GM19035 (cell line): ENCODE measurements at regions not wholly inside any gene's neighbourhood (a gene's known extent, or its start where the extent isn't known, plus 50 kb on each side); places are given as distances from the start of the nearest gene placed in this dataset.
A peak's percentile ranks its signal among the peaks of the same experiment; 100 is the strongest.
"Not testable (repeated sequence)": the region's sequence is repeated elsewhere in the genome, so short reads cannot be mapped to it uniquely, and the experiment has no call there.

Experiments used
- ATAC-seq: cut with Tn5 transposase; IDR thresholded peaks from one replicate; pipeline ENCODE4 v1.9.1; 2021; ENCODE audit not compliant: unreplicated experiment

DNA sequence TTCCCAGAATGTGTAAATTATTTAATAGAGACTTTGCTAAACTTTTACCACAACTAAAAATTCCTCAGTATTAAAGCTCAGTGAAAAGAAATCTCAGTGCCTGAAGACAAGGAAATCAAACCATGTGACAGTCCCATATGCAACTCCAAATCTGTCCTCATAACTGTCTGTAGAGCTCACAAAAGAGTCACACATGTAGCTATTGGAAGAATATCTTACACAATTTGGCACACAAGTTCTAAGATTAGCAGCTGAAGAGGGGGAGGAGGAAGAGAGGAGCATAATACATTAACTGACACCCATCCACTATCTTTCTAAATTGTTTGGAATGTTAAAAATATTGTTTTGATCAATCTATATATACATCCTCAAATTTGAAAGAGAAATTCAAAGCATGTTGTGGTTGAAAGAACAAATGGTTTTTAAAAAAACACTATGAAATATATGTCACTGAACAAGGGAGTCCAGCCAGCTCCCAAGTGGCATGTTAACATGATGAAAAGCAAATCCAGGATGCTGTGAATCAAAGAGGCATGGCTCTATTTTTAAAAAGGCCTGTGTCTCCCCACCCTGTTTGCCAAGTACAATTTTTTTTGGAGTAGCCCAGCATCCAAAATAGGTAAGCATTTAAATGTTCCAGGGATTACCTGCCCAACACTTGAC lies 126.3 kb upstream of the NANOGP8 start:
- ATAC-seq: no peak

DNA sequence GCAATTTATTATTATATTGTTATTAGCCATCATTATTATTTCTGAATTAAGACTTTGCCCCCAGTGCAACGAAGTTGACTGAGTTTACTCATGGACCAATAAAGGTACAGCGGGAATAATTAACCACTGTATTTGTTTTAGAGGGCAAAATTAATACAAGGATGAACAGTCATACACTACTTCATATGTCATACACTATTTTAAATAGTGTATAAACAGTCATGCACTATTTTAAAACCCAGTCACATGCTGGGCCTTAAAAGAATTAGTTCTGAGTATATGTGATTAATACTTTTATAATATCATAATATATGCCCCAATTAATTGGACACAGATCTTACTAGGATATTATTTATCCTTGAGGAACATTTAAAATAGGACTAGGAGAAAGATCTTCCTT lies 125.3 kb upstream of the NANOGP8 start:
- ATAC-seq: no peak

DNA sequence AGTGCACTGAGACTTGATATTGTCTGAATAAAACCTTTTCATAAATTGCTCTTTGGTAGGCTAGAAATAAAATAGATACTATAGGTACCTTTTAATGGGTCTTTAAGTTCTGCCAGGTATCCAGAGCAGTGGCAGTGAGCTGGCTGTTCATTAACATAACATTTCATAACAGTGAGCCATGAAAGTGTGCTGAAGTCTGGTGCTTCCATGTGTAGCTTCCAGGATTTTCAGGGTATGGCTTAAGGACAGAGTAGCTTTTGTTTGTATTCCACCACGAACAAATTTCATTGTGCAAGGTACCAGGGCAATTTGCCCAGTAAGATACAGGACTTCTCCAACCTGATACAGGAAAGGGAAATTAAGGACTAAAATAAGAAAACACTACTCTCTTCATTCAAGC lies 124.7 kb upstream of the NANOGP8 start:
- ATAC-seq: no peak

DNA sequence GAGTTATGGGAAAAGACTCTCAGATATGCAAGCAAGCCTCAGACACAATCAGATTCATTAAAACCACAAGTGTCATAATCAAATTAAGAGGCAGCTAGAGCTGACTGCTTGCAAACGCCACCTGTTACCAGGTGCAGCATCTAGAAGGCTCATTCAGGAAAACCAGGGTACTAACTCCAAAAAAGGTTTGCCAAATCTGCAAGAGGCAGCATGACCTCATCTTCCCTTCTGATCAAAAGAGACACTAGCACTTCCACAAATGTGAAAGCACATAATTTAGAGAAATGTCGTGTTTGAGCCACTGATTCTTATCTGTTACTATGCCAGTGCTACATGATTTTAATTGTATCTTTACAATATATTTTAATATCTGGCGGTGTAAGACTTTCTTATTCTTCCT lies 123.3 kb upstream of the NANOGP8 start:
- no peak for ATAC-seq

DNA sequence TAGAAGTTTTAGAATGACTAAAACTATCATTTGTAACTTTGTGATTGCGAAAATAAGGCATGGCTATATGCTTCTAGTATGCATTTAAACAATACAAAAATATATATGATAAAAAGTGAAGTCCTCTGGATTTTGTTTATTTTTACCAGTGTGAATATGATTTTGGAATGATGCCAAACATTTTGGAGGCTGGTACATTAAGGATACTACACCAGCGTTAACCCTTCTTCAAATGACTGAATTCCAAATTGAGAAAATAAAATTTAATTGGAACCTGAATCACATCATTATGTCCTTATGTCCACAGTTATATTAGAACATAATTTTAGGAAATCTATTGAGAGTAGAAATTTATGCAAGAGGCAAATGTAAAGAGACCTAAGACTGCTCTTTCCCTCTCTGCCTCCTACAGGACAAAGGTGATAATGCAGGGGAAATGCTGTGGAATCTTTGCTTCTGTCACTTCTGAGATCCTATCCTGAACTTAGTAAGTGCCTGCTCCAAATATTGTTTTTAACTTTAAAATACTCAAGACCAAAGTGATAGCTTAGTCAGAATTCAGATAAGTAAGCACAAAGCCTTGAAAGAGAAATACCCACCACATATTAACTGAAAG lies 121.1 kb upstream of the NANOGP8 start:
- ATAC-seq: no peak

DNA sequence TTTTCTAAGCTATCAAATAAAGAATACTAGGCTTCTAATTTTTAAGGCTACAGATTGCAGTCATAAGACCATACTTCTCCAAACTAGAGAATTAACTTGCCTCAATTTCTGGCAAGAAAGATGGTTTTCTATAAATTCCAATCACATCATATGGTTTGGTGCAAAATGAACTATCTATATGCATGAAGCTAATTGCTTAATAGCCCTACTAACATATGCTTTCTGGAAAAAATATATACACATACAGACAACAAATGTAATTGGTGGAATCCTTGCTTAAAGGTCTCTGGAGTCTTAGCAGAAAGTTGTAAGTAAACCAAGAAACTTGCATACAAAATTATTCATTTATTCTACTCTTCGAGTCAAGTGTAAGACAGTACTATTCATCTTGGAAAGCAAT lies 113.1 kb upstream of the NANOGP8 start:
- no peak for ATAC-seq

DNA sequence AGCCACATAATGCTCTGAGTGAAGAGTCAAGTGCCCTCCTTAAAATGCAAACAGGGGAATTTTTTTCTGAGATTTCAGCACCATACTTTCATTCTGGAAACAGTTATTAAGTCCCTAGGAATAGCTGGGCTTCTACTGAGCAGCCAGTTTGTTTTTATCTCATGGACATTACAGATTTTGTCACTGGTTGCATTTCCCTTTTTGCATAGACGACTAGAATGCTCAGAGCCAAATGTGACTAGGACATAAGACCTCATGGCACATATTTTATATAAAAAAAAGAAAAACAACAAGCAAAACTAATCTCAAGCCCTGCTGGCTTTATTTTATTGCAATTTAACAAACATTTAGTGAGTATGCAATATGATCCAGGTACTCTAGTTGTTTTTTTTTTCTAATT lies 112.7 kb upstream of the NANOGP8 start:
- no peak for ATAC-seq

DNA sequence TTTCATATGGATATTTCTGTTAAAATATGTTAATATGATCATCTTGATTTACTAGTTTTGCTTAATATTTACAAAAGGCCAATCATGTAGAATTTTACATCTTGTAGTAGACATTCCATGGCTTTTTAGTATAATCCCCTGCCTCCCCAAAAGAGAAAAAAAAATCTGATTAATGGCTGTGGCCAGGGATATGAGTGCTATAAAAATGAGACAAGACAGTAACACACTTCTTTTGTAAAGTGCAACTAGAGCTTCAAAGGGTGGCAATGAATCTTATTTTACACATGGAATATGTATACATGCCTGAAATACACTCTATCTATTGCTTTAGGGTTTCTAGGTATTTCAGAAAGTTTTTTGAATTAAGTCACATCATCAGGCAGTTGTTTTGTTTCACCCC lies 112.2 kb upstream of the NANOGP8 start:
- no peak for ATAC-seq

DNA sequence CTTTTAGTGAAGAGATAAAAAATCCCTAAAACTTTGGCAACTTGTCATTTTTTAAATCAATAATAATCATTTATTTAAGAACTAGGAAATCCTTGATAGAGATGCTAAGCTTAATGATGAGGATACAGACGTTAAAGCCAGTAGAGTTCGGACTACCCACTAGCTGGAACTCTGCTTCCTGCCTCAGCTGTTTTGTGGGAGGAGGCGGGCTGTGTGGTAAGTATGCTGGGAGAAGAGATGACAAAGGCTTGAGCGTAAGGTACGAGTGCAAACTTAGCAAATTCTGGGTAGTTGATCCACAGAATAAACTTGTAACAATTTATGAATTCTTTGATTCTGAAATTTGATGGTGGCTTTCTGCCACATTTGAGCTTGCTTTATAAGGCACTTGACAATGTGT lies 111.2 kb upstream of the NANOGP8 start:
- no peak for ATAC-seq

DNA sequence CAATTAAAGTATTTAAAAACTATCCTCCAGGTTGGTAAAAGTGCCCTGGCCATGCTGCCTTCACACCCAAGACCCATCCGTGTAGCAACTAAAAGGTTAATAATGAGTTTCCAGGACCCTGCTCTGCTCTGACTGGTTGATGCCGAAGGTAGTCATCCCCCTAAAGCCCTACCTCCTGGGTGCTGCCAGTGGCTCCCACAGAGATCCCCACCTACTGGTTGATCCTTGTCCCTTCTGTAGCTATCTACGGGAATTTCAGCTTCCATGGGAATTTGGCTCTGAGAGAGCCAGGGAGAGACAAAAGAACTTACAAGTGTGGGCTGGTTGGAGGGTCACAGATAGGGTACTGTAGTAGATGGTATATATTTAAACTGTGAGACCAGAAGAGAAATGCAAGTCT lies 110.6 kb upstream of the NANOGP8 start:
- ATAC-seq: no peak

DNA sequence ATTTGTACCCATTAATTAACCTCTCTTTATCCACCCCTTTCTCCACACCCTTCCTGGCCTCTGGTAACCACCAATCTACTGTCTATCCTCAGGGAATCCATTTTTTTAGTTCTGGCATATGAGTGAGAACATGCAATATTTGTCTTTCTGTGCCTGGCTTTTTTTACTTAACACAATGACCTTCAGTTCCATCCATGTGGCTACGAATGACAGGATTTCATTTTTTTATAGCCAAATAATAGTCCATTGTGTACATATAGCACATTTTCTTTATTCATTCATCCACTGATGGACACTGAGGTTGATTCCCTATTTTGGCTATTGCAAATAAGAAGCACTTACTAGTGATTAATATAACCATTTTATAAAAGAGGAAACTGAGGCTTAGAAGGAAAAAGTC lies 109.9 kb upstream of the NANOGP8 start:
- ATAC-seq: no peak

DNA sequence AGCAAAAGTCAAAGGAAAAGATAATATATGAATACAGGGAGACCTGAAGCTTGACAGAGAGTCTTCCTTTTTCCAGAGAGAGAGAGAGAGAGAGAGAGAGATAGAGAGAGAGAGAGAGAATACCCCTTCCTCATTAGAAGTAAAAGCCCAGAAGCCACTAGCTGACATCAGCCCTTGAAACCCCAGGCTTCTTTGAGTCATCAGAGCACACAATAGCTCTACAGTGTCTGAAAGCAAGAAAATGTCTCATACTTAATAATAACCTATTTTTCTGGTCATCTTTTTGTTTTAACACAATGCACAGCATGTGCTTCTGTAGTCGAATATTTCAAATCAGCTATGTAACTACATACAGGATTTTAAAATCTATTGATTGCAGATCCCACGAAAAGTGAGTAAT lies 109.2 kb upstream of the NANOGP8 start:
- no peak for ATAC-seq

DNA sequence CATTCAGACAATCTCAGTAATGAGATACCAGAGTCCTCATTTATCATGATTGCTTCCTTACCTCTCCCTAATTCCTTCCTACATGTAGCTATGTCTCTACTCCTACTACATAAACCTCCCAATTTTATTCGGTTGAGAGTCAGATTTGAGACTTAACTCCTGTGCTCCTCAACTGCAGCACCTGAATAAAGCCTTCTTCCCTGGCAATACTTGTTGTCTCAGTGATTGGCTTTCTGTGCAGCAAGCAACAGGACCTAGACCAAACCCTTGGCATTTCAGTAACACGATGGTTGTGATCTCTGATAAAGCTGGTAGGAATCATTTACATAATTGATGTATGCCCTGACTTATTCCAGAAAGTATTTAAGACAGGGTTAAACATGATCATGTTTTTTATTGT lies 106.7 kb upstream of the NANOGP8 start:
- ATAC-seq: no peak

DNA sequence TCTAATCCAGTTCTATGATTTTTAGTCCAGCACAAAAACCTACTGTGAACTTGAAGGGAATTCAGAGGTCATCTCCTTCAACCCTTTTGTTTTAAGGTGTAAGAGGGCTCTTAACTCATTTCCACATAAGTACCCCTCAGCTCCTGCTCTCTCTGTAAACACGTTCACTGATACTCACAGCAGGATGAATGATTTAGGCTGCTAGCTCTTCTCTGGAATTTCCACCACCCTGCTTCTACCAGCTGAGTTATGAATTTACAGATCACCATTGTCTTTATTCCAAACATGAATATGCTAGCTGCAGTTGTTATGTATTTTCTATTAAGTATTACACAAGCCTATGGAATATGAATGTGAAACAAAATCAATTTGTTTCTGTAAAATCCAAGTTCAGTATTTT lies 101.3 kb upstream of the NANOGP8 start:
- ATAC-seq: no peak

DNA sequence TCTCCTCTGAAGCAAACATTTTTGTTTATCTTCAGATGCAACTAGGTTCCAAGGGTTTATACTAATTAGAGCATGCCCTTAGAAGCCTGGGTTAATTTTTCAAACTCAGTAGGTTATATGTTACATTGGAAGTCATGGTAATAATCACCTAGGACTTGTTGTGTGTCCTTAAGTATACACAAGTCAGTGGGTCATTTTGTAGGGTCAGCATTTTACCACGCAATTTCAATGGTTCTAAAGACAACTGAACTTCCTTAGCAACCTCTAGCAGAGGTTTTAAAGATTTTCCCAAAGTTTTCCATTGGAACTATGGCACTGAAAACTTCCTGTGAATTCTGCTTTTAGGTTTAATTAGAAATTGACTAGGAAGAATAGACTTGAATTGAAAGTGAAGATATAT lies 99.6 kb upstream of the NANOGP8 start:
- no peak for ATAC-seq

DNA sequence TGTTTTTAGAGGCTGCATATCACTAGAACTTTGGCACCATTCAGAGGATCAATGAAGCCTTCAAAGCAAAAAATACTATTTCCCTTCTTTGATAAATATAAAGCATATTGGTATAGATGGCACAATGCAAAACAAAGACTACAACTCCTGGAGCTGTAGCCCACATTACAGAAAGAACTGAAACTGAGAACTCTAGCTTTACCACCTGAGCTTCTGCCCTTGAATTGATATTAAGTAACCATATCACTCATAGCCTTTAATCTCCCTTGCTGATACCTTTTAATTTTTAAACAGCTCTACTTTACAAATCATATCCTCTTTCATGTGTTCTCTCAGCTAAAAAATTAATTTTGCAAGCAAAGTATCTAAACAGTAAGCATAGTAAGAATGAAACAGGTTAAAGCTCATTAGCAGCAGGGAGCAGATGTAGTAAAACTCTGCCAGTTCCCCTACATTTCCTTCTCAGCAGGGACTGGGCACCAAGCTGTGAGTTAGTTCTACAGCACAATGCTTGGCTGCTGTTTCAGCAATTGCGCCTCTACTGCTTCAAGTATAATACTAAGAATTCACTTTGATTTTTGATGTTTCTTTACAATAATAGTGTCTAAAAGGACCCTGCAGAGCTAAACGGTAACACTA lies 97.9 kb upstream of the NANOGP8 start:
- ATAC-seq: no peak

DNA sequence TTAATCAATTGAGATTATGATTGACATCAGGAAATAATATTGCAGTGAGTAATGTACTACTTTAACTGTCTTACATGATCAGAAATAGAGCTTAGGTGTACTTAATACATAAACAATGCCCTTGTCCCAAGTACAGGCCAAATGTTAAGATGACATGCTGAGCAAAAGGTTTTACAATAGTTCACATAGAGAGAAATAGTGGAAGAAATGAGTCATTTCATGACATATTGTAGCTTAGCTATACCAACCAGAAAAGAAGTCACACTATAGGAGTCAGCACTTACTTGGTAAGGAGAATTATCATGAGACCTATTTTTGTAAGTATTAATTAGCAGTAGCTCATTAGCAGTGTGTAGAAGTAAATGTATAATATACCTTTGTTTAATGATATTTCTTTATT lies 96.4 kb upstream of the NANOGP8 start:
- peak; percentile 63 for ATAC-seq

DNA sequence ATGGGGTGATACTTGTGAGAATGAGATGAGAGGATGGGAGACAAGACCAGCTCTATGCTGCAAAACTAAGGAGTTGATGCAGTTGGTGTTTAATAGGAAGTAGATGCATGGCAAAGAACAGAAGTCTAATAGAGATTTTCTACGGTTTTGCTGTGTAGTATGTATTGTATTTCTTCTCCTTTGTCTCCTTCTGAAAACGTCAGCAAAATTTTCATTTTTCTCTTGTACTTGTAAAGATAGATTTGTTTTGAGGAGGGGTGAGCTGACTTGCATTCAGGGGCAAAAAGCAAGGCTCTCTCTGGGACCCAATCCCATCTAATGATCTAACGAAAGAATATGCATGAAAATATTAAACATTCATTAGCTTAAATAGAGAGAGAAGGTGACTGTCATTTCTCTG lies 94.6 kb upstream of the NANOGP8 start:
- ATAC-seq: no peak

DNA sequence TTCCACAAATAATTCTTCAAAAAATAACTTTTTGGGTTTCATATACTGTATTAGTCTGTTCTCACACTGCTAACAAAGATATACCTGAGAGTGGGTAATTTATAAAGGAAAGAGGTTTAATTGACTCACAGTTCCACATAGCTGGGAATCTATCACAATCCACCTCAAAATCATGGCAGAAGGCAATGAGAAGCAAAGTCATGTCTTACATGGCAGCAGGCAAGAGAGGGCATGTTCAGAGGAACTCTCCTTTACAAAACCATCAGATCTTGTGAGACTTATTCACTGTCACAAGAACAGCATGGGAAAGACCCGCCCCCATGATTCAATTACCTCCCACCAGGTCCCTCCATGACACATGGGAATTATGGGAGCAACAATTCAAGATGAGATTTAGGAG lies 93.1 kb upstream of the NANOGP8 start:
- not testable (repeated sequence) for ATAC-seq

DNA sequence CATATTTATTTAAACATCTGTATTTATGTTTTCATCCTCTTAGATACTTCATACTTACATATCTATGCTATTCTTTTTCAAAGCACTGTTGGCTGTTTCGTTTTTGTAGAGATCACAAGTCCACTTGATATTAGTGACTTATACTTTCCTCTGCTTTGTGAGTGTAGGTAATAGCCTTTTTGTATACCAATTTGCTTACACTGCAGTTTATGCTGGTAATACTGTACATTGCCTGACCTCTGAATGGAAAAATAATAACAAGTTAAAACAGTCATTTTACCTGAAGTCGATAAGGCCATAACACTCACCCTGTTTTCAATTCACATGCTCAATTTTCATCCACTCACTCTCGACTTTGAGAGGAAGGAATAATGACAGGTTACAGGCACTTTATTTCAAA lies 89.9 kb upstream of the NANOGP8 start:
- ATAC-seq: no peak

DNA sequence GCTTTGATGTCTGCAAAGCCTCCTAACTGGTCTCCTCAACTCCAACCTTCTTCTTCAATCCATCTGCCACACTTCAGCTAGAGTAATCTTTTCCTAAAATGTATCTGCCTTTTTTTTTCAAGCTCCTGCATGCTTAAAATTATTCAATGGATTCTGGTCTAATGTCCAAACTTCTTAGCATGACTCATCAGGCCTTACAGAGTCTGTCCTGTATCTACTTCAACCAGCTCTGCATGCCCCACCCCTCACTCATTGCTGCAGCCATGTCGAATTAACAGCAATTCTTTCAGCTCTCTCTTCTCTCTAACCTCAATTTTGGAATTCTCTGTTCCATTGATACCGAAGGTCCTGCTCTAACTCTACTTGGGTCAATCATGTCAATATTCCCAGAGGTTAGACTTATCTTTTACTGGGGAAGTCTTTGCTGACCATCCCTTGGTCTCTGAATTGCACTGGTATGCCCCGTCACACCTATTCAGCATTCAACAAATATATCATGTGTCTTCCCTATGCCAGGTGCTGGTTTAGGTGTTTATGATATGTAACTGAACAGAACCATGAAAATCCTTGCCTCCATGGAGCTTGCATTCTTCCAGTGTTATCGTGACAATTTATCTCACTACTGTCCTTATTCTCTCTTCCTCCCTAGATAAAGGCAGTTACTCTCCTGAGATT lies 88.5 kb upstream of the NANOGP8 start:
- no peak for ATAC-seq

DNA sequence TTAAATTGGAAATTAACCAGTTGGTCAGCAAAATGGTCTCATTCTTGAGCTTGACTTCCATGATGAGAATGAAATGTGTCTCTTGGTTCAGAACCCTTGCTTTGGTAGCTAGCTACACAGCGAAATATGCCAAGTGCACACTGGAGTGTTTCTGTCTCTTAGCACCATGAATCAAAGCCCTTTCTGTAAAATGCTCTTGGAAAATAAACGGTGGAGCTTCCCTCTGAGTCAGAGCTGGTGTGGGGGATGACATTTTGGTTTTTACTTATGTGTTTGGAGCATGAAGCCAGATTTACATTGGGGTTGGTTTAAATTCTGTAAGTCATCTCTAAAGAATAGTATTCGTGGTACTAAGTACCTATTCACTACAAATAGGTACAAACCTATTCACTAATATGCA lies 85.1 kb upstream of the NANOGP8 start:
- no peak for ATAC-seq
